ENCODE measurements at regions not wholly inside any gene's neighbourhood (a gene's known extent, or its start where the extent isn't known, plus 50 kb on each side); places are given as distances from the start of the nearest gene placed in this dataset.

DNA sequence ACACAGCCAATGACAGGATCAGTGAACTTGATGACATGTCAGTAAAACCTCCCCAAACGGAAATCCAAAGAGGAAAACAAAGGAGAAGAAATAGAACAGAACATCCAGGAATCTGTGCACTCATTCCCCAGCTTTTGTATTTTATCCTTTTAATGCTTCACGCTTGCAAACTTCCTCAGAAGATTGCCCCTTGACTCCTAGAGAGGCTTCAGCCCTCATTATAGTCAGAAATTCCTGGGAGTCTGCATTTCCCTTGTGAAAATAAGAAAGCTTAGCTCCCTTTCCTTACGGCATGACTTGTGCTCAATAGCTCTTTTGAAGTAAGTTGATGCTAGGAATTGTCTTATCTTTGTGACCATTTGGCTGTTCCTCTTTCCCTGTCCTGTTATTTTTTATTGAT lies 313.6 kb upstream of the OPRM1 start:
- H2AFZ ChIP-seq (ENCODE audit: low read length), result 0 out of 2 replicates have a peak overlapping the region, but pooled peaks have one; percentile 2
- no peak overlapping the region for H3K27ac ChIP-seq (ENCODE audit: low read depth, low read length)
- no peak overlapping the region for H3K4ac ChIP-seq (replicated peaks; ENCODE audit: insufficient read length, low read depth, low read length)
- no peak overlapping the region for H2BK20ac ChIP-seq (ENCODE audit: low read length)
- H2BK120ac ChIP-seq (replicated peaks; ENCODE audit: low read depth, low read length), result no peak overlapping the region
- H3K9ac ChIP-seq (replicated peaks in 1 of 4; ENCODE audit: extremely low read depth in 1 of 4, low read depth in 3 of 4, low read length in 3 of 4), result no peak overlapping the region
- H2BK5ac ChIP-seq (ENCODE audit: low read depth, low read length), result no peak overlapping the region
- H2BK15ac ChIP-seq (ENCODE audit: low read length), result no peak overlapping the region
- no peaks in the 10 kb centered on the region for H3K4me1 ChIP-seq (replicated peaks in 1 of 4; ENCODE audit: control insufficient read depth in 3 of 4, insufficient read depth in 4 of 4, low read length in 3 of 4)
- ChIA-PET CTCF (ENCODE audit: partially characterized antibody) (interaction anchor here (0.9 kb wide), 1 partner anchor 307 kb away, joined by 4 read pairs; no protein-coding TSS in a partner anchor), POLR2A (ENCODE audit: partially characterized antibody) (no interaction called here)
- H4K8ac ChIP-seq (ENCODE audit: extremely low read depth, insufficient read depth, low read length), result no peak overlapping the region
- H3K4me3 ChIP-seq (ENCODE audit: extremely low read depth in 1 of 4, insufficient read depth in 2 of 4, low read depth in 3 of 4, low read length in 4 of 4), result no peak overlapping the region
- H3K4me2 ChIP-seq (ENCODE audit: insufficient read depth in 1 of 2, low read depth in 2 of 2, low read length in 2 of 2), result no peak overlapping the region
- no peak overlapping the region for H3K18ac ChIP-seq (ENCODE audit: extremely low read depth, low read length)
- H3K36me3 ChIP-seq (ENCODE audit: control insufficient read depth in 2 of 4, insufficient read depth in 4 of 4, low read length in 3 of 4), result no peaks in the 10 kb centered on the region
- WGBS, 2 experiments (ENCODE audit: extremely low coverage in 1 of 2, insufficient coverage in 1 of 2, insufficient read length in 1 of 2, insufficient replicate concordance in 2 of 2, low coverage in 1 of 2, low lambda C conversion rate in 2 of 2, missing lambda C conversion rate in 1 of 2), result 76% methylated on average over 3 of the region's 3 CpGs; no CpG with 5 or more reads in 1 of the 2 experiments
- H3K23ac ChIP-seq (ENCODE audit: insufficient read length), result no peak overlapping the region
- no peak overlapping the region for H3K56ac ChIP-seq (replicated peaks; ENCODE audit: insufficient read length, low read depth, low read length)
- H3K27me3 ChIP-seq (replicated peaks in 1 of 4; ENCODE audit: control insufficient read depth in 3 of 4, extremely low read depth in 1 of 4, insufficient read depth in 3 of 4, low read length in 3 of 4), result no peaks in the 10 kb centered on the region
- no peaks in the 10 kb centered on the region for H4K20me1 ChIP-seq (replicated peaks in 1 of 2; ENCODE audit: control insufficient read depth in 1 of 2, insufficient read depth in 2 of 2, low read length in 2 of 2)
- H3K79me2 ChIP-seq (ENCODE audit: control insufficient read depth in 1 of 2, insufficient read depth in 2 of 2, low read length in 2 of 2), result no peaks in the 10 kb centered on the region
- H3K79me1 ChIP-seq (ENCODE audit: low read depth, low read length), result no peaks in the 10 kb centered on the region
- no peak for FAIRE-seq
- H3K14ac ChIP-seq (ENCODE audit: insufficient read length), result no peak overlapping the region
- H3K23me2 ChIP-seq (ENCODE audit: low read depth, low read length), result no peaks in the 10 kb centered on the region
- H4K5ac ChIP-seq (ENCODE audit: insufficient read length, low read depth, low read length), result no peak overlapping the region
- no peak overlapping the region for H2BK12ac ChIP-seq (ENCODE audit: low read depth, low read length)
- no peak for DNase-seq (ENCODE audit: low read depth in 1 of 2, low spot score in 2 of 2)
- no peak overlapping the region for H4K91ac ChIP-seq (replicated peaks; ENCODE audit: insufficient read length, low read length)
- no peak overlapping the region for H2AK5ac ChIP-seq (ENCODE audit: low read depth, low read length)
- no peaks in the 10 kb centered on the region for H3K9me3 ChIP-seq (ENCODE audit: insufficient read depth in 2 of 2, low read depth in 1 of 2, low read length in 1 of 2)
- TF ChIP-seq TBP (IDR thresholded peaks at IDR 0.05; ENCODE audit: low read depth, low read length) (no peak), SIX5 (IDR thresholded peaks at IDR 0.05; ENCODE audit: low read depth, low read length) (no peak), SP1 (IDR thresholded peaks at IDR 0.05; ENCODE audit: low read depth, low read length) (no peak), RXRA (IDR thresholded peaks at IDR 0.05; ENCODE audit: insufficient read depth, low read depth, low read length) (no peak), FOSL1 (IDR thresholded peaks at IDR 0.05; ENCODE audit: insufficient read depth, low read depth, low read length) (no peak), YY1 (IDR thresholded peaks at IDR 0.05; ENCODE audit: low read depth, low read length) (no peak), ASH2L (IDR thresholded peaks at IDR 0.05; ENCODE audit: low read length) (no peak), BRCA1 (IDR thresholded peaks at IDR 0.05; ENCODE audit: low read depth, low read length) (no peak), TCF12 (IDR thresholded peaks at IDR 0.05; ENCODE audit: low read depth, low read length) (no peak), EP300 (IDR thresholded peaks at IDR 0.05; ENCODE audit: borderline replicate concordance in 1 of 2, low read depth in 2 of 2, low read length in 2 of 2) (no peak), SRF (IDR thresholded peaks at IDR 0.05; ENCODE audit: low read depth, low read length) (no peak), KDM1A (IDR thresholded peaks at IDR 0.05; ENCODE audit: borderline replicate concordance, low read length) (no peak)
- TF ChIP-seq, protein P1, sequence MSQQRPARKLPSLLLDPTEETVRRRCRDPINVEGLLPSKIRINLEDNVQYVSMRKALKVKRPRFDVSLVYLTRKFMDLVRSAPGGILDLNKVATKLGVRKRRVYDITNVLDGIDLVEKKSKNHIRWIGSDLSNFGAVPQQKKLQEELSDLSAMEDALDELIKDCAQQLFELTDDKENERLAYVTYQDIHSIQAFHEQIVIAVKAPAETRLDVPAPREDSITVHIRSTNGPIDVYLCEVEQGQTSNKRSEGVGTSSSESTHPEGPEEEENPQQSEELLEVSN (IDR thresholded peaks at IDR 0.05), result no peak
